H1 (cell line): ENCODE measurements at regions not wholly inside any gene's neighbourhood (a gene's known extent, or its start where the extent isn't known, plus 50 kb on each side); places are given as distances from the start of the nearest gene placed in this dataset.

Source experiments
- CTCF ChIA-PET: fragments of 300-600 bp; sonication (Branson Sonifier 250); formaldehyde crosslinking; loops from one replicate; lab custom pipeline; 2021; ENCODE audit not compliant: partially characterized antibody; lab: Charles Lee
- POLR2A ChIA-PET: fragments of 300-600 bp; sonication (Branson Sonifier 250); formaldehyde crosslinking; loops from one replicate; lab custom pipeline; 2021; ENCODE audit warnings: inconsistent platforms; ENCODE audit not compliant: partially characterized antibody; lab: Charles Lee
- DNase-seq, 2 experiments: peaks; one replicate each; pipeline versions ENCODE4 v3.0.0 to v3.0.0-alpha.2; 2010 to 2022; ENCODE audit warnings: low spot score in 2 of 2, low read depth in 1 of 2, mixed read lengths in 1 of 2
- FAIRE-seq: peaks from 2 replicates; lab custom pipeline; 2011; peaks lifted over from hg19 to GRCh38; lab: Jason Lieb, UNC
- H2AFZ ChIP-seq: 2 replicates; pipeline ENCODE4 v1.8.1; 2012; ENCODE audit warnings: low read length, inconsistent platforms
- H2AK5ac ChIP-seq: 2 replicates; pipeline ENCODE4 v1.6.1; 2013; ENCODE audit warnings: low read depth, low read length
- H2BK120ac ChIP-seq: replicated peaks from 2 replicates; pipeline ENCODE3; 2013; ENCODE audit warnings: low read depth, low read length, inconsistent platforms
- H2BK12ac ChIP-seq: 2 replicates; pipeline ENCODE4 v1.6.1; 2013; ENCODE audit warnings: low read depth, low read length
- H2BK15ac ChIP-seq: 2 replicates; pipeline ENCODE4 v1.6.1; 2013; ENCODE audit warnings: low read length
- H2BK20ac ChIP-seq: 2 replicates; pipeline ENCODE4 v1.6.1; 2013; ENCODE audit warnings: low read length
- H2BK5ac ChIP-seq: 2 replicates; pipeline ENCODE4 v1.6.1; 2013; ENCODE audit warnings: low read depth, low read length
- H3K14ac ChIP-seq: 2 replicates; pipeline ENCODE4 v1.6.1; 2013; ENCODE audit warnings: inconsistent platforms; ENCODE audit not compliant: insufficient read length
- H3K18ac ChIP-seq: 2 replicates; pipeline ENCODE4 v1.6.1; 2013; ENCODE audit warnings: low read length; ENCODE audit errors: extremely low read depth
- H3K23ac ChIP-seq: 2 replicates; pipeline ENCODE4 v1.6.1; 2013; ENCODE audit warnings: inconsistent platforms; ENCODE audit not compliant: insufficient read length
- H3K23me2 ChIP-seq: 2 replicates; pipeline ENCODE4 v1.6.1; 2013; ENCODE audit warnings: low read depth, low read length
- H3K27ac ChIP-seq: 2 replicates; pipeline ENCODE4 v1.6.1; 2011; ENCODE audit warnings: low read depth, low read length, inconsistent platforms
- H3K27me3 ChIP-seq, 4 experiments: replicated peaks in 1 of 4; 1 replicate in 1 of 4; 2 replicates in 3 of 4; pipeline versions ENCODE4 v1.6.1 to v1.8.1; 2011 to 2013; ENCODE audit warnings: low read length in 3 of 4, mild to moderate bottlenecking in 3 of 4, inconsistent platforms in 2 of 4, mixed read lengths in 2 of 4, moderate library complexity in 1 of 4; ENCODE audit not compliant: control insufficient read depth in 3 of 4, insufficient read depth in 3 of 4; ENCODE audit errors: extremely low read depth in 1 of 4
- H3K36me3 ChIP-seq, 4 experiments: 2 replicates each; pipeline versions ENCODE4 v1.6.1 to v1.8.1; 2011 to 2013; ENCODE audit warnings: mild to moderate bottlenecking in 4 of 4, low read length in 3 of 4, moderate library complexity in 2 of 4, control low read depth in 1 of 4, inconsistent platforms in 1 of 4; ENCODE audit not compliant: insufficient read depth in 4 of 4, control insufficient read depth in 2 of 4
- H3K4ac ChIP-seq: replicated peaks from 2 replicates; pipeline ENCODE3; 2013; ENCODE audit warnings: low read length, low read depth, mixed read lengths, inconsistent platforms; ENCODE audit not compliant: insufficient read length
- H3K4me1 ChIP-seq, 4 experiments: replicated peaks in 1 of 4; 1 replicate in 1 of 4; 2 replicates in 3 of 4; pipeline versions ENCODE4 v1.6.1 to v1.8.1; 2011 to 2013; ENCODE audit warnings: low read length in 3 of 4, inconsistent platforms in 2 of 4, mixed read lengths in 1 of 4; ENCODE audit not compliant: insufficient read depth in 4 of 4, control insufficient read depth in 3 of 4
- H3K4me2 ChIP-seq, 2 experiments: 2 replicates each; pipeline versions ENCODE4 v1.6.1 to v1.8.1; 2011 to 2013; ENCODE audit warnings: low read depth in 2 of 2, low read length in 2 of 2, control low read depth in 1 of 2, inconsistent platforms in 1 of 2, mild to moderate bottlenecking in 1 of 2; ENCODE audit not compliant: insufficient read depth in 1 of 2
- H3K4me3 ChIP-seq, 4 experiments: fragments of 200-600, 300-600 bp in 1 of 4; sonication (generic), shearing (Covaris generic), sonication (Bioruptor Twin) in 1 of 4; 2 replicates each; pipeline versions ENCODE4 v1.5.1 to v1.8.1; 2011 to 2016; ENCODE audit warnings: low read length in 4 of 4, low read depth in 3 of 4, control low read depth in 2 of 4, inconsistent platforms in 2 of 4, mild to moderate bottlenecking in 2 of 4, mixed read lengths in 1 of 4, moderate library complexity in 1 of 4; ENCODE audit not compliant: insufficient read depth in 2 of 4; ENCODE audit errors: extremely low read depth in 1 of 4
- H3K56ac ChIP-seq: replicated peaks from 2 replicates; pipeline ENCODE3; 2013; ENCODE audit warnings: low read depth, mild to moderate bottlenecking, mixed read lengths, low read length, inconsistent platforms; ENCODE audit not compliant: insufficient read length
- H3K79me1 ChIP-seq: 2 replicates; pipeline ENCODE4 v1.6.1; 2013; ENCODE audit warnings: low read depth, low read length, control low read depth
- H3K79me2 ChIP-seq, 2 experiments: 2 replicates each; pipeline versions ENCODE4 v1.6.1 to v1.8.1; 2012 to 2013; ENCODE audit warnings: low read length in 2 of 2, mild to moderate bottlenecking in 2 of 2, inconsistent platforms in 1 of 2; ENCODE audit not compliant: insufficient read depth in 2 of 2, control insufficient read depth in 1 of 2
- H3K9ac ChIP-seq, 4 experiments: replicated peaks in 1 of 4; 1 replicate in 1 of 4; 2 replicates in 3 of 4; pipeline versions ENCODE4 v1.6.1 to v1.8.1; 2011 to 2013; ENCODE audit warnings: low read depth in 3 of 4, low read length in 3 of 4, control low read depth in 2 of 4, mild to moderate bottlenecking in 2 of 4, moderate library complexity in 2 of 4, inconsistent platforms in 1 of 4; ENCODE audit errors: extremely low read depth in 1 of 4
- H3K9me3 ChIP-seq, 2 experiments: 2 replicates each; pipeline versions ENCODE4 v1.6.1 to v1.8.1; 2012 to 2013; ENCODE audit warnings: mild to moderate bottlenecking in 2 of 2, moderate library complexity in 2 of 2, control low read depth in 1 of 2, inconsistent platforms in 1 of 2, low read depth in 1 of 2, low read length in 1 of 2, mixed read lengths in 1 of 2; ENCODE audit not compliant: insufficient read depth in 2 of 2
- H4K20me1 ChIP-seq, 2 experiments: replicated peaks in 1 of 2; 2 replicates each; pipeline versions ENCODE3 to v1.8.1; 2011 to 2013; ENCODE audit warnings: inconsistent platforms in 2 of 2, low read length in 2 of 2, mild to moderate bottlenecking in 1 of 2; ENCODE audit not compliant: insufficient read depth in 2 of 2, control insufficient read depth in 1 of 2
- H4K5ac ChIP-seq: 2 replicates; pipeline ENCODE4 v1.6.1; 2013; ENCODE audit warnings: low read length, low read depth, mixed read lengths, inconsistent platforms; ENCODE audit not compliant: insufficient read length
- H4K8ac ChIP-seq: 2 replicates; pipeline ENCODE4 v1.8.0; 2013; ENCODE audit warnings: mild to moderate bottlenecking, moderate library complexity, low read length, inconsistent platforms; ENCODE audit not compliant: insufficient read depth; ENCODE audit errors: extremely low read depth
- H4K91ac ChIP-seq: replicated peaks from 2 replicates; pipeline ENCODE3; 2013; ENCODE audit warnings: low read length, mixed read lengths, inconsistent platforms; ENCODE audit not compliant: insufficient read length
- CEBPB ChIP-seq: IDR thresholded peaks from 2 replicates; pipeline ENCODE4 v1.6.1; 2012; ENCODE audit warnings: low read depth, low read length
- EGR1 ChIP-seq: IDR thresholded peaks from 2 replicates; pipeline ENCODE4 v1.6.1; 2011; ENCODE audit warnings: low read depth, low read length, borderline replicate concordance
- GABPA ChIP-seq: IDR thresholded peaks from 2 replicates; pipeline ENCODE4 v1.6.1; 2011; ENCODE audit warnings: mild to moderate bottlenecking, low read length, moderate library complexity, borderline replicate concordance; ENCODE audit not compliant: insufficient read depth
- JUN ChIP-seq: IDR thresholded peaks from 2 replicates; pipeline ENCODE4 v1.6.1; 2011; ENCODE audit warnings: low read depth, mild to moderate bottlenecking, improper control_type of control experiment, low read length
- JUND ChIP-seq: IDR thresholded peaks from 2 replicates; pipeline ENCODE4 v1.6.1; 2011; ENCODE audit warnings: mild to moderate bottlenecking, improper control_type of control experiment, low read length
- KDM4A ChIP-seq: IDR thresholded peaks from one replicate; pipeline ENCODE4 v1.7.1; 2012; ENCODE audit warnings: low read depth, mild to moderate bottlenecking, moderate library complexity, low read length, inconsistent platforms; ENCODE audit not compliant: severe bottlenecking
- POLR2A ChIP-seq, 2 experiments: IDR thresholded peaks; 1 replicate in 1 of 2; 2 replicates in 1 of 2; pipeline ENCODE4 v1.6.1; 2011; ENCODE audit warnings: low read depth in 2 of 2, low read length in 2 of 2, mild to moderate bottlenecking in 2 of 2; ENCODE audit errors: control extremely low read depth in 1 of 2
- SIN3A ChIP-seq, 2 experiments: IDR thresholded peaks in 1 of 2; conservative IDR thresholded peaks in 1 of 2; 2 replicates each; pipeline ENCODE4 v1.6.1; 2011 to 2012; ENCODE audit warnings: low read length in 2 of 2, improper control_type of control experiment in 1 of 2, low read depth in 1 of 2, mild to moderate bottlenecking in 1 of 2
- SIRT6 ChIP-seq: IDR thresholded peaks from one replicate; pipeline ENCODE4 v1.7.1; 2012; ENCODE audit warnings: low read length, inconsistent platforms
- SIX5 ChIP-seq: IDR thresholded peaks from 2 replicates; pipeline ENCODE4 v1.6.1; 2011; ENCODE audit warnings: mild to moderate bottlenecking, low read depth, low read length
- SP2 ChIP-seq: IDR thresholded peaks from 2 replicates; pipeline ENCODE4 v1.6.1; 2012; ENCODE audit warnings: mild to moderate bottlenecking, low read length, inconsistent platforms
- TBP ChIP-seq: IDR thresholded peaks from 2 replicates; pipeline ENCODE4 v1.6.1; 2011; ENCODE audit warnings: low read depth, low read length, improper control_type of control experiment
- TEAD4 ChIP-seq: IDR thresholded peaks from 2 replicates; pipeline ENCODE4 v1.6.1; 2012; ENCODE audit warnings: low read depth, low read length, inconsistent platforms, mixed read lengths
- WGBS, 2 experiments: shearing (Covaris generic) in 1 of 2; methylation state at CpG; one replicate each; pipeline versions ENCODE4 v1.1.6 to v1.1.7; 2013 to 2015; ENCODE audit warnings: low lambda C conversion rate in 2 of 2, mixed read lengths in 2 of 2, inconsistent platforms in 1 of 2, low coverage in 1 of 2, missing lambda C conversion rate in 1 of 2; ENCODE audit not compliant: insufficient replicate concordance in 2 of 2, insufficient coverage in 1 of 2, insufficient read length in 1 of 2; ENCODE audit errors: extremely low coverage in 1 of 2, missing lambda C conversion rate in 1 of 2; 5-methylcytosine and 5-hydroxymethylcytosine counted together
- TF ChIP-seq, protein P1 (sequence below): IDR thresholded peaks from 2 replicates; pipeline ENCODE4 v1.6.1; 2012; ENCODE audit warnings: low read length, inconsistent platforms

DNA sequence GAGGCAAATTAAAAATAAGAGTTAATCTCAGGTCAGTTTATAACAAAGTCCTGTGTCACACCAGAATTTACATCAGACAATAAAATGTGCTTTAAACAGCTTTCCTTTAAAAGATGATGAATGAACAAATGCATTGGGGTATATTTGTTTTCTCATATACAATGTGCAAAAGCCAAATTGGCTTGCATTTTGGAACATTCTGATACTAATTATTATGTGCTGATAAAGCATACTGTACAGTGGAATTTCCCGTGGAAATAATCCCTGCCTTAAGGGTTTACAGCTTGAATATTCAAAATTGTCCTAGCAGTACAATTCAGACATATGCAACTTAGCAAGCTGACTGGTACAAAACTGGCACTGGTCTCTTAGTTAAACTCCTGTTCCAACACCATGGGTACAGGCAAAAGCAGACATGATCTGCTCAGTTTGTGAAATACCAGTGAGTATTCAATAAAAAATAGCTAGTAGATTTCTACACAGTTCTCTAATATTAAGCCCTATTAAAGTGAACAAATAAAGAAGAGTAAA, 373.4 kb downstream of the SLITRK1 start:
- no peaks in the 10 kb centered on the region for H3K4me1 ChIP-seq
- no peaks in the 10 kb centered on the region for H3K36me3 ChIP-seq
- H3K79me2 ChIP-seq, result no peaks in the 10 kb centered on the region
- H3K9me3 ChIP-seq, result no peaks in the 10 kb centered on the region
- H4K5ac ChIP-seq, result no peak overlapping the region
- no peak overlapping the region for H3K4ac ChIP-seq
- no peak overlapping the region for H3K23ac ChIP-seq
- H2AK5ac ChIP-seq, result no peak overlapping the region
- DNase-seq (no peak), FAIRE-seq (no peak)
- POLR2A ChIA-PET, result no interaction called here
- H4K20me1 ChIP-seq, result no peaks in the 10 kb centered on the region
- no peak overlapping the region for H3K9ac ChIP-seq
- H2BK120ac ChIP-seq, result no peak overlapping the region
- H2BK15ac ChIP-seq, result no peak overlapping the region
- no peak overlapping the region for H4K91ac ChIP-seq
- H2BK12ac ChIP-seq, result no peak overlapping the region
- H3K14ac ChIP-seq, result no peak overlapping the region
- no peak overlapping the region for H2AFZ ChIP-seq
- no peak overlapping the region for H3K18ac ChIP-seq
- H3K4me3 ChIP-seq, result no peak overlapping the region
- H3K27me3 ChIP-seq, result no peaks in the 10 kb centered on the region
- WGBS, 2 experiments, result 75% methylated on average over 1 of the region's 1 CpG; no CpG with 5 or more reads in 1 of the 2 experiments
- H3K27ac ChIP-seq, result no peak overlapping the region
- no peak overlapping the region for H2BK5ac ChIP-seq
- H3K56ac ChIP-seq, result no peak overlapping the region
- H3K79me1 ChIP-seq, result no peaks in the 10 kb centered on the region
- no peaks in the 10 kb centered on the region for H3K23me2 ChIP-seq
- H2BK20ac ChIP-seq, result no peak overlapping the region
- no peak overlapping the region for H4K8ac ChIP-seq
- no peak overlapping the region for H3K4me2 ChIP-seq
- CTCF ChIA-PET, result interaction anchor here (0.7 kb wide), 1 partner anchor 8 kb away, joined by 3 read pairs; no protein-coding TSS in a partner anchor
- no peak for TF ChIP-seq KDM4A
- TF ChIP-seq SIRT6, result no peak
- TF ChIP-seq SIN3A (conservative IDR thresholded peaks at IDR 0.05 in 1 of 2, IDR thresholded peaks at IDR 0.05 in 1 of 2; ENCODE audit: low read depth in 1 of 2, low read length in 2 of 2), result no peak
- TF ChIP-seq GABPA, result no peak
- no peak for TF ChIP-seq TEAD4
- no peak for TF ChIP-seq EGR1
- no peak for TF ChIP-seq TBP
- TF ChIP-seq JUND, result no peak
- TF ChIP-seq POLR2A (IDR thresholded peaks at IDR 0.05; ENCODE audit: control extremely low read depth in 1 of 2, low read depth in 2 of 2, low read length in 2 of 2), result no peak
- TF ChIP-seq JUN, result no peak
- TF ChIP-seq, protein P1, sequence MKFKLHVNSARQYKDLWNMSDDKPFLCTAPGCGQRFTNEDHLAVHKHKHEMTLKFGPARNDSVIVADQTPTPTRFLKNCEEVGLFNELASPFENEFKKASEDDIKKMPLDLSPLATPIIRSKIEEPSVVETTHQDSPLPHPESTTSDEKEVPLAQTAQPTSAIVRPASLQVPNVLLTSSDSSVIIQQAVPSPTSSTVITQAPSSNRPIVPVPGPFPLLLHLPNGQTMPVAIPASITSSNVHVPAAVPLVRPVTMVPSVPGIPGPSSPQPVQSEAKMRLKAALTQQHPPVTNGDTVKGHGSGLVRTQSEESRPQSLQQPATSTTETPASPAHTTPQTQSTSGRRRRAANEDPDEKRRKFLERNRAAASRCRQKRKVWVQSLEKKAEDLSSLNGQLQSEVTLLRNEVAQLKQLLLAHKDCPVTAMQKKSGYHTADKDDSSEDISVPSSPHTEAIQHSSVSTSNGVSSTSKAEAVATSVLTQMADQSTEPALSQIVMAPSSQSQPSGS, result no peak
- no peak for TF ChIP-seq CEBPB
- TF ChIP-seq SP2, result no peak
- TF ChIP-seq SIX5, result no peak
